Loucy (cell line): ENCODE measurements at regions not wholly inside any gene's neighbourhood (a gene's known extent, or its start where the extent isn't known, plus 50 kb on each side); places are given as distances from the start of the nearest gene placed in this dataset.

Experiments
- EZH2phosphoT487 ChIP-seq: fragments of 200-600 bp; IDR thresholded peaks from 2 replicates; pipeline ENCODE4 v1.6.1; 2018; ENCODE audit warnings: antibody characterized with exemption, mild to moderate bottlenecking, moderate library complexity, borderline replicate concordance
- TF ChIP-seq, protein P1 (sequence below): fragments of 200-600 bp; sonication (generic); conservative IDR thresholded peaks from 2 replicates; pipeline ENCODE4 v1.5.1; 2014; ENCODE audit warnings: mild to moderate bottlenecking, antibody characterized with exemption, low read length

DNA sequence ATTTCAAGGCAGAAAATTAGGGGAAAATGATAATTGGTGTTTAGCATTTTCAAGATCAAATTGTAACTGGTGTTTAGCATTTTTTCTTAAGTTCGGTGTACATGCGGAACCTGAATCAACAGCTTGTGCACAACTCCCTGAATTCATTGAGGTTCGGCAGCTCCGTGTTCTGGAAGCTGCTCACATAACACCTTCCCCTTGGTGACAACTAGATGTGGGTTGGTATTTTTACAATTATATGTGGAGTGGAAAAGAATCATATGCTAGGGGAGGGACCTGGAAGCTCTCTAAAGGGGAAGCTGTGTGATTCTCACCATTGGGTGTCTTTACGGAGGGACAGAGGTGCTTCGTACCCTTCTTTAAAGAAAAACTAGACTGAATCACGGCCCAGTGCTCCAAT, 199.0 kb upstream of the MTNR1B start:
- TF ChIP-seq, protein P1, sequence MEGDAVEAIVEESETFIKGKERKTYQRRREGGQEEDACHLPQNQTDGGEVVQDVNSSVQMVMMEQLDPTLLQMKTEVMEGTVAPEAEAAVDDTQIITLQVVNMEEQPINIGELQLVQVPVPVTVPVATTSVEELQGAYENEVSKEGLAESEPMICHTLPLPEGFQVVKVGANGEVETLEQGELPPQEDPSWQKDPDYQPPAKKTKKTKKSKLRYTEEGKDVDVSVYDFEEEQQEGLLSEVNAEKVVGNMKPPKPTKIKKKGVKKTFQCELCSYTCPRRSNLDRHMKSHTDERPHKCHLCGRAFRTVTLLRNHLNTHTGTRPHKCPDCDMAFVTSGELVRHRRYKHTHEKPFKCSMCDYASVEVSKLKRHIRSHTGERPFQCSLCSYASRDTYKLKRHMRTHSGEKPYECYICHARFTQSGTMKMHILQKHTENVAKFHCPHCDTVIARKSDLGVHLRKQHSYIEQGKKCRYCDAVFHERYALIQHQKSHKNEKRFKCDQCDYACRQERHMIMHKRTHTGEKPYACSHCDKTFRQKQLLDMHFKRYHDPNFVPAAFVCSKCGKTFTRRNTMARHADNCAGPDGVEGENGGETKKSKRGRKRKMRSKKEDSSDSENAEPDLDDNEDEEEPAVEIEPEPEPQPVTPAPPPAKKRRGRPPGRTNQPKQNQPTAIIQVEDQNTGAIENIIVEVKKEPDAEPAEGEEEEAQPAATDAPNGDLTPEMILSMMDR = no peak
- TF ChIP-seq EZH2phosphoT487 = no peak
